WI38 (cell line): ENCODE measurements at regions not wholly inside any gene's neighbourhood (a gene's known extent, or its start where the extent isn't known, plus 50 kb on each side); places are given as distances from the start of the nearest gene placed in this dataset.

Source experiments
- H3K4me3 ChIP-seq: 2 replicates; pipeline ENCODE4 v1.5.1; 2011; ENCODE audit warnings: low read depth, mild to moderate bottlenecking, control low read depth, low read length
- CTCF ChIP-seq: IDR thresholded peaks from 2 replicates; pipeline ENCODE4 v1.5.1; 2012; ENCODE audit warnings: low read depth, mild to moderate bottlenecking, control low read depth, low read length

GRCh38 chr1:173287785-173288184, 80.7 kb upstream of the TNFSF4 start:
- H3K4me3 ChIP-seq = no peak overlapping the region
- TF ChIP-seq CTCF = no peak

- H3K4me3 ChIP-seq = no peak overlapping the region
- TF ChIP-seq CTCF = no peak
These were observed 86.6 kb upstream of the TNFSF4 start for GRCh38 chr1:173293756-173294155.

- TF ChIP-seq CTCF = no peak
- no peak overlapping the region for H3K4me3 ChIP-seq
These were observed 87.7 kb upstream of the TNFSF4 start for GRCh38 chr1:173294843-173295242.

- no peak for TF ChIP-seq CTCF
- H3K4me3 ChIP-seq = no peak overlapping the region
These were observed 88.3 kb upstream of the TNFSF4 start for GRCh38 chr1:173295391-173295790.

- TF ChIP-seq CTCF = no peak
- H3K4me3 ChIP-seq = no peak overlapping the region
These were observed 88.9 kb upstream of the TNFSF4 start for GRCh38 chr1:173295995-173296394.

- no peak for TF ChIP-seq CTCF
- H3K4me3 ChIP-seq = no peak overlapping the region
These were observed 90.8 kb upstream of the TNFSF4 start for GRCh38 chr1:173297798-173298391.

GRCh38 chr1:173300061-173301044, 93.2 kb upstream of the TNFSF4 start:
- no peak for TF ChIP-seq CTCF

More at GRCh38 chr1:173300061-173301044, 93.2 kb upstream of the TNFSF4 start:
- no peak overlapping the region for H3K4me3 ChIP-seq
